ENCODE measurements at regions not wholly inside any gene's neighbourhood (a gene's known extent, or its start where the extent isn't known, plus 50 kb on each side); places are given as distances from the start of the nearest gene placed in this dataset.

GRCh38 chr7:20917603-20918002 is 130.9 kb upstream of the SP8 start:
- H4K20me1 ChIP-seq (ENCODE audit: control insufficient read depth, insufficient read depth): no peaks in the 10 kb centered on the region
- DNase-seq (ENCODE audit: low read depth, low spot score) (no peak), ATAC-seq (no peak), FAIRE-seq (no peak)
- BruUV-seq (replicated peaks): no TSS peak
- H3K27me3 ChIP-seq (replicated peaks in 1 of 2; ENCODE audit: control insufficient read depth in 2 of 2, insufficient read depth in 2 of 2, low read length in 1 of 2): no peaks in the 10 kb centered on the region; a peak in 1 of 4 replicates
- CTCF ChIA-PET: no interaction called here
- intact Hi-C loops (cut with micrococcal nuclease; ENCODE audit: unreplicated experiment): no loop called here
- H3K4me3 ChIP-seq: no peak overlapping the region
- H3K9ac ChIP-seq (ENCODE audit: control insufficient read depth, insufficient read depth, low read length): no peak overlapping the region
- no peaks in the 10 kb centered on the region for H3K36me3 ChIP-seq (ENCODE audit: control insufficient read depth in 2 of 2, insufficient read depth in 2 of 2, low read length in 1 of 2)
- POLR2A ChIA-PET: no interaction called here
- WGBS (ENCODE audit: insufficient coverage, insufficient replicate concordance, low lambda C conversion rate, missing lambda C conversion rate): 22% methylated on average over 3 of the region's 3 CpGs
- TF ChIP-seq SREBF1 (IDR thresholded peaks at IDR 0.05; ENCODE audit: low read length) (no peak), KAT2A (conservative IDR thresholded peaks at IDR 0.05; ENCODE audit: control insufficient read depth, low read depth, low read length) (no peak), RAD51 (IDR thresholded peaks at IDR 0.05) (no peak), IRF5 (IDR thresholded peaks at IDR 0.05; ENCODE audit: borderline replicate concordance) (no peak), FOXM1 (IDR thresholded peaks at IDR 0.05; ENCODE audit: low read depth, low read length) (no peak), NFXL1 (IDR thresholded peaks at IDR 0.05; ENCODE audit: borderline replicate concordance) (no peak), ZNF217 (IDR thresholded peaks at IDR 0.05) (no peak)
- H3K4me2 ChIP-seq (ENCODE audit: control insufficient read depth, insufficient read depth): no peak overlapping the region
- H3K9me3 ChIP-seq (replicated peaks; ENCODE audit: control insufficient read depth, insufficient read depth, low read length): no peaks in the 10 kb centered on the region
- RAD21 ChIA-PET (ENCODE audit: unreplicated experiment): no interaction called here
- H2AFZ ChIP-seq (ENCODE audit: control insufficient read depth, low read depth, low read length): no peak overlapping the region
- SMC1A ChIA-PET (ENCODE audit: uncharacterized antibody, unreplicated experiment): no interaction called here
- H3K79me2 ChIP-seq (ENCODE audit: control insufficient read depth, insufficient read depth, low read length): no peaks in the 10 kb centered on the region
- no peak overlapping the region for H3K27ac ChIP-seq (ENCODE audit: control insufficient read depth, insufficient read depth)
- H3K4me1 ChIP-seq (ENCODE audit: control insufficient read depth, insufficient read depth, low read length): no peaks in the 10 kb centered on the region
- in situ Hi-C loops (cut with MboI): no loop called here

DNA sequence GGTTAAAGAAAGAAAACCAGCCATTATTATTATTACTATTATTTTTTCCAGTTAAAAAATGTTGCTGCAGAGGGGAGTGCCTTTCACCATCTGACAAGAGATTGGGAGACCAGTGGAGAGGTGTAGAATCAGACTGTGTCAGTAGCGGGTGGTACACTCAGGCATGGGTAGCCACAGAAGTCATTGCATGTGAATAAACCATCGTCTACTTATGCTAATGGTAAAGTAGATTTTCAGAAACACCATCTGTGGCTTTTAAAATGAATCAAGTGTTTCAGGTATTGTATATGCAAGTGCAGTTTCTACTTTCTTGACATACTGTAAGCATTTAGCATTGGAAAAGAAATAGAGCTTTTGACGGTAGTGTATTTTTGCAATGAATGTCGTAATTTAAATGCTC is 131.5 kb upstream of the SP8 start:
- intact Hi-C loops (cut with micrococcal nuclease; ENCODE audit: unreplicated experiment) (no loop called here), in situ Hi-C loops (cut with MboI) (no loop called here)
- H3K79me2 ChIP-seq (ENCODE audit: control insufficient read depth, insufficient read depth, low read length): no peaks in the 10 kb centered on the region
- no peaks in the 10 kb centered on the region; a peak in 1 of 4 replicates for H3K27me3 ChIP-seq (replicated peaks in 1 of 2; ENCODE audit: control insufficient read depth in 2 of 2, insufficient read depth in 2 of 2, low read length in 1 of 2)
- no peak overlapping the region for H3K27ac ChIP-seq (ENCODE audit: control insufficient read depth, insufficient read depth)
- no peaks in the 10 kb centered on the region for H3K4me1 ChIP-seq (ENCODE audit: control insufficient read depth, insufficient read depth, low read length)
- no peak overlapping the region for H3K4me2 ChIP-seq (ENCODE audit: control insufficient read depth, insufficient read depth)
- H3K36me3 ChIP-seq (ENCODE audit: control insufficient read depth in 2 of 2, insufficient read depth in 2 of 2, low read length in 1 of 2): no peaks in the 10 kb centered on the region
- ChIA-PET POLR2A (no interaction called here), CTCF (no interaction called here), SMC1A (ENCODE audit: uncharacterized antibody, unreplicated experiment) (interaction anchor here (0.6 kb wide), 2 partner anchors 721 to 948 kb away, joined by 3 read pairs; no protein-coding TSS in a partner anchor), RAD21 (ENCODE audit: unreplicated experiment) (no interaction called here)
- BruUV-seq (replicated peaks): no TSS peak
- DNase-seq (ENCODE audit: low read depth, low spot score): no peak
- no peak overlapping the region for H3K4me3 ChIP-seq
- TF ChIP-seq MTA3 (IDR thresholded peaks at IDR 0.05; ENCODE audit: borderline replicate concordance, low read length) (no peak), CBFB (IDR thresholded peaks at IDR 0.05; ENCODE audit: low read depth) (no peak), NKRF (conservative IDR thresholded peaks at IDR 0.05) (no peak), RFX5 (IDR thresholded peaks at IDR 0.05; ENCODE audit: low read depth, low read length) (no peak), BCLAF1 (IDR thresholded peaks at IDR 0.05) (no peak), EGR1 (IDR thresholded peaks at IDR 0.05; ENCODE audit: borderline replicate concordance in 1 of 2, low read depth in 2 of 2, low read length in 2 of 2) (no peak)
- ATAC-seq: no peak
- 11% methylated on average over 4 of the region's 4 CpGs for WGBS (ENCODE audit: insufficient coverage, insufficient replicate concordance, low lambda C conversion rate, missing lambda C conversion rate)
- no peak for FAIRE-seq
- H3K9ac ChIP-seq (ENCODE audit: control insufficient read depth, insufficient read depth, low read length): no peak overlapping the region
- H2AFZ ChIP-seq (ENCODE audit: control insufficient read depth, low read depth, low read length): no peak overlapping the region
- H3K9me3 ChIP-seq (replicated peaks; ENCODE audit: control insufficient read depth, insufficient read depth, low read length): no peaks in the 10 kb centered on the region
- no peaks in the 10 kb centered on the region for H4K20me1 ChIP-seq (ENCODE audit: control insufficient read depth, insufficient read depth)
